DMS153 treated with DMSO at 0.1 percent for 48 hours (cell line): ENCODE measurements at regions not wholly inside any gene's neighbourhood (a gene's known extent, or its start where the extent isn't known, plus 50 kb on each side); places are given as distances from the start of the nearest gene placed in this dataset.
"Not testable (repeated sequence)": the region's sequence is repeated elsewhere in the genome, so short reads cannot be mapped to it uniquely, and the experiment has no call there.

Experiments
- DNase-seq: peaks from one replicate; lab custom pipeline; 2025; ENCODE audit not compliant: unreplicated experiment; lab: John Stamatoyannopoulos, UW

DNA sequence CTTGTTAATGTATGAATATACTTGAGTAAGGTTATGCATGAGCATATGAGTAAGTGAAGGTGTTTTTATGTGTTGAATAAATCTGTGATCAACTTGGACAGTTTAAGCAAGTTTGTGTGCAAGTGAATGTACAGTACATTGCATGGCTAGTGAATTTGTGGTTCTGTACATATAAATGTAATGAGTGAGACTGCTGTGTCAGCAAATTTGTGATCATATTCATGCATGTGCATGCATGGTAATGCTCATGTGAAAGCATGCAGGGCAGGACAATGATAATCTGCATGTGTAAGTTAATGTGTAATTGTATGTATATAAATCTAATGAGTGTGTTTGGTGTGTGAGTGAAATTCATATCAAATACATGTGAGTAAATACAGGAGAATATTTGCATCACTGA lies 188.5 kb downstream of the PWWP3B start:
- DNase-seq: no peak

DNA sequence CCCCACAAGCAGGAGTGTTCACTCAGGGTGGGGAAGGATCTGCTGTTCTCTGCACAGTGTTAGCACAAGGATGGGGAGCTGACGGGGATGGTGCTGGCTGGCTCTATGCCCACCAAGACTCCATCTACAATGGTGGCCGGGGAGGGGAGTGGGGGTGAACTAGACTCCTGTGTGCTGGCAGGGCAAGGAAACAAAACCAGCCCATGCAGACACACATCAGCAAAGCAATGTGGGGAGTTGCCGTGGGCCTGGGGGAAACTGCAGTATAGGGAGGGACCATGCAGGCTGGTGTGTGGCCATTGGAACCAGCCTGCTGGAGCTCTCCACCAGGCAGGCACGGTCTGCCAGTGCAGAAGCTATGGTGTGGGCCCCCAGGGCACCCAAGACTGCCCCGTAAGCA lies 195.1 kb downstream of the PWWP3B start:
- no peak for DNase-seq

DNA sequence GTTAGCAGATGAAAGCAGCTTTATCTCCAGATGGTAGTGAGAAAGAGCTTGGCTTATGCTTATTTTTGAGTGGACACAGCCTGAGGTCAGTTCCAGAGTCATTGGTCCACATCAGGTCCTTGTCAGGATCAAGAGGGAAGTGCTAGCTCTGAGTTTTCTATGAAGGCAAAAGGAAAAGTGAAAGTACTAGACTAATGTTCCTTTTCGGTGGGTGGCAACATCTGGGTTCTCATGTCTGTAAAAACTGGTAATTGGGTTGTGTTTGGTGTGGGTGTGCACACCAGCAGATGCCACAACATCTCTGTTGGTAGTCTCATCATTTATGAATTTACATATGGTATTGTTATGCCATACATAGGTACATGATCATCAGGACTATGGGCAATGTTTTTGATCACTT lies 210.5 kb downstream of the PWWP3B start:
- DNase-seq: no peak

DNA sequence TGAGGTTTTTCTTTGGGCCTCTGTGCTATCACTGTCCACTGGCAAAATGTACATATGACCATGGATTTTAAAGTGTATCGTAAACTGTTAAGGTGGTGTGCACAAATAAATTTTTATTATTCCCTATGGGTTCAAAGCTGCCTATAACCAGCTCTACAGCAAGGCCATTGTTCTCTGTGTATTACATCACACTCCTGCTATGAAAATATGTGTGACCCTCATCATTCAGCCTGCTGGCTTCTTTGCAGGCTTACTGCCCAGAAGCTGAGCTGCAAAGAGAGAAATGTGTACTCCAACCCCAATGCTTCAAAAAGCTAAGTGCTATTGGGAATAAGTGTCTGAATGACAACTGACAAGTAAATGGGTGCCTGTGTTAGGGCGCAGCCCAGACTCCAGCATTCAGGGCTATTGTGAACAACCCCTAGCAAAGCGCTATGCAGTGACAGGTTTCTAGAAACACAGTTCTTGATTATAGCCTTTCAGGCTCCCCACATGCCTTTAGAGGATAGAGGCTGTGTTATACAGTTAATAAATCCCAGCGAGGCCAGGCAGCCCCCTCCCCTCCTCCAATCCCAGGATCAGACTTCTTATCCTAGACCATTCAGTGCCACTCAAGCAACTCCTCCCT lies 220.4 kb upstream of the RADX start:
- DNase-seq: no peak

DNA sequence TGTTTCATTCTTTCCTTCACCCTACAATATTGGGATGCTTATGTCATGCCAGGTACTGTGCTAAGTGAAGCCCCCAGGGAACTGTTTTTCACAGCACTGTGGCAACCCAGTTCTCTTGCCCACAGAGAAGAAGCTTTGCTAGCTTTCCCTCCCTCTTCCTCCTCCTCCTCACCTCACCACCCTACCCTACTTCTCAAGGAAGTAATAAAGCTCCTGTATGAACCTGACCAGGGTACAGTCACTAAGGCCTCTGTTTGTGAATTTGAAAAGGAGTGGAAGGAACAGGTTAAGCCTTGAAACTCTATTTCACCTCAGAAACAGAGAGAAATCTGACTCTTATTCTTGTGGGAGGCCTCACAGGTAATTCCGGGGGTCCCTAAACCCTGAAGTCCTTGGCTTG lies 219.4 kb upstream of the RADX start:
- no peak for DNase-seq

DNA sequence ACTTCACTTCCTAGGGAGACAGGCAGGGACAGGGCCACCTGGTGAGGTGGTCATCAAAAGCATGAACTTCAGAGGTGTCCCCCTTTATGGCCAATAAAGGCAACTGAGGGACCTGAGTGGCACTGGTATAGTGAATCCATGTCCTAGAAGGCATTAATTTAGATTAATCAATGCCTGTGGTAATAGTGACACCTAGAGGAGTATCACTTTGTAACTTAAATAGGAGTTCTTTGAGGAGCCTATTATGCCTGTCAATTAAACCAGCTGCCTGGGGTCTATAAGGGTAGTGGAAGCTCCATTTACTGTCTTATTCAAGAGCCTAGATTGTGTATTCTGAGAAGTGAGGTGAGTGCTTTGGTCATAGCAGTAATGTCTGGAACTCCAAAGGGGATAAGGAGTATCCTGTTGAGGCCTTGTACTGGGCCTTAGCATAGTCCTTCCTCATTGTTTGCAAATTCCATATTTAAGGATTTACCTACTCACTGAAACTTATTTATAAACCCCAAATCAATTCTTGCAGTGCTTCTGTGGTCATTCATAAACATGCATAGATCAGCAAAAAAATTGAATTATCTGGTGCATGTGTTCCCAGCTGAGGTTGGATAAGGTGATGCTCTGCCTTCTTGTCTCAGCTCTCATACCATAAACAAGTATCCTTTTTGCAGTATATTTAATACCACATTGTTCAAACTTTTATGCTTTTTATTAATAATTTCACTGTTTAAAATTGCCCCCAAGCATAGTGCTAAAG lies 213.8 kb upstream of the RADX start:
- DNase-seq: no peak

DNA sequence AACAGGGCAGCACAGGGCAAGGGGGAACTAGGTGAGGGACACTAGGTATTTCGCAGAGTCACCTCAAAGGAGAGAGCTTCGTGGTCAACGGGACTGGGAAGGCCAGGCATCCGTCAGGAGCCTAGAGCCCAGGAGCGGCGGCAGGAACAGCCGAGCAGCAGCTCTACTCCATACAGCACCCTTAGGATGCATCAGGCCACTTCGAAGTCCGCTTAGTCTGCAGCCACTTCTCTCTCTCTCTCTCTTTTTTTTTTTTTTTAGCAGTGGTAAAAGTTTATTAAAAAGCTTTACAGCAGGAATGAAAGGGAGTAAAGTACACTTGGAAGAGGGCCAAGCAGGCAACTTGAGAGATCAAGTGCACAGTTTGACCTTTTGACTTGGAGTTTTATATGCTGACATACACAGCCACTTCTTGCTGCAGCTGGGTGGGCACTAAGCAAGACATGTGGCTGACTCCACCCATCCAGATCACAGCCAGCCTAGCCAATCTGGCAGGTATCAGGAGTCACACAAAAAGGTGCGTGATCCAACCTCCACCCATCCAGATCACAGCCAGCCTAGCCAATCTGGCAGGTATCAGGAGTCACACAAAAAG lies 209.7 kb upstream of the RADX start:
- no peak for DNase-seq

DNA sequence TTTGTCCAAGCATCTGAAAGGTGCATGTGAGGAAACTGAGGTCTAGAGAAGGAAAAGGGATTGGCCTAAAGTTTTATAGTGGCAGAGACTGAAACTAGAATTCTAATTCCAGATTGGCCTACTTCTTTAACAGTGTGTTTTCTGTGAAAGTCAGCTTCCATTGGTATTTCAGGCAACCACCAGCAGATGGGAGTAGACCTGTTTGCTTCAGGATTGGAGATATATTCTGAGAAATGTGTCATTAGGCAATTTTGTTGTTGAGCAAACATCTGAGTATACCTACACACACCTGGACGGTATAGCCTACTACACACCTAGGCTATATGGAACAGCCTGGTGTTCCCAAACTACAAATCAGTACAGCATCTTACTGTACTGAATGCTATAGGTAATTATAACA lies 207.3 kb upstream of the RADX start:
- DNase-seq: no peak

DNA sequence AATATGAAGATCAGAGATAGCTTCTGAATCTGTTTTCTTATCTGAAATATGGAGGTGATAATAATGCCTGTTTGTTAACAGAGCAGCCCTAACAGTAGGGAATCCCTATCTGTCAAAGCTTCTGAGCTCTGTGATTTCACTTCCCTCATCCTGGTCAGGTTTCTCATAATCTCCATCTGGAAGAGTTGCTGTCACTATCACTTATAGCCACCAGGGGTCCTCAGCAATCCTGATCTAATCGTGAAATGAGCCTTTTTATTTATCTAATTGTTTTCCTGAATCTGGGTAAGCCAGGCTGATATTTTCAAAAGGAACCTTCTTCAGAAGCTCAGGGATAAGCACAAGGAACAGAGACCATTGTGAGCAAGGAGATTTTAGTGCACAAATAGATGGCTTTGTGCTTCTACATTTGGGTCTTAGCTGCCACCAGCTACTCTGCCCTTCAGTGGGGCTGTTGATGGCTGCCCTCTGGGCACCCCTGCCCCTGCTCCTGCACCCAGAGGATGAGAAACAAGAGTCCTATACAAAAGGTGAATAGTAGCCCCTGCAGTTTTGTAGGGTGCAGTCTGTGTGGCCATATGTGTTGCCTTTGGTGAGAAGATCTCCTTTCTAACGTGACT lies 196.4 kb upstream of the RADX start:
- peak; percentile 2 for DNase-seq

DNA sequence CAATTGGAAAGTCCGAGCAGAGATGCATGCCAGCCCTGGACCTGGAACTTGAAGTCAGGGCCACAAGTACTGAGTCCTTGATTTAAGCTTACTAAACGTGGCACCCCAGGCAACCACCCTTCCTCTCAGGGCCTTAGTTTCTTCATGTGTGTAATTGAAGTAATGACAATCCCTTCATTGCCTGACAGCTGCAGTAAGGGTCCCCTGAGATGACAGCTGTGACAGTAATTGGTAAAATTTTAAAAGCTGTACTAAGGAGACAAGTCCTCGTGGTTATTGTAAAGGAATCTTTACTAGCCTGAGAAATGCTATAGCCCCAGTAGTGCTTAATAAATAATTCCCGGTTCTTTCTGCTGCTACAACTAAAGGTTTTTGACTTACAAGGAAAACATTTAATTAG lies 175.1 kb upstream of the RADX start:
- no peak for DNase-seq

DNA sequence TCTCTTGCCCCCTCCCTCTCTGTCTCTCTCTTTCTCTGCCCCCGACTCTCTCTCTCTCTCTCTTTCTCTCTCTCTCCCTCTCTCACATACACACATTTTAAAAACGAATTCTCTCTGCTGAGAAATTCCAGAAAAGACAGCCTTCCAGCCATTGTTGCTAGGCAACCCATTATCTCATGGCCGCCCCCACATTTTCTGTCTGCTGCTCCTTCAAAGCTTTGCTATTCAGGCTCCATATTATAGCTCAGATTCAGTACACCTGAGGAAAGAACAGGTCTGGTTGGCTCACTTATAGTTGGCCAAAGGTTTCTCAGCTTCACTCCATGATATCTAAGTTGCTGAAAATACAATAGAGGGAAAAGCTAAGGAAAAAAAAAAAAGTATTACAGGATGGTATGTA lies 174.4 kb upstream of the RADX start:
- no peak for DNase-seq

DNA sequence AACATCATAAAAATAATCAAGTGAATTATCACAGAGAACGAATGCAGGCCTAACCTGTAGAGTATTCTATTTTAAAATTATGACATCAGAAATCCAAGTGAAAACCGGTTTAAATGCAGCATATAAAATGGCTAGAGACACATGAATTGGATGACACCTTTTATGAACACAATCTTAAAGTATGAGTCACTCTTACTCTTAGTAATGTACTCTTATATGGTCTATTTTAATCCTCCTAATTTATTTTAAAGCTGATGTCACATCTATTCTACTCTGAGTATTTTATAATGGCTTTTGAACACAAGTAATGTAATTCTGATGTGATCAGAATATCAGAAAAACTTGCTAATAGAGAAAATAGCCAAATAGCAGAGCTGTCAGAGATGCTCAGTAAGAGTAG lies 161.4 kb upstream of the RADX start:
- no peak for DNase-seq

DNA sequence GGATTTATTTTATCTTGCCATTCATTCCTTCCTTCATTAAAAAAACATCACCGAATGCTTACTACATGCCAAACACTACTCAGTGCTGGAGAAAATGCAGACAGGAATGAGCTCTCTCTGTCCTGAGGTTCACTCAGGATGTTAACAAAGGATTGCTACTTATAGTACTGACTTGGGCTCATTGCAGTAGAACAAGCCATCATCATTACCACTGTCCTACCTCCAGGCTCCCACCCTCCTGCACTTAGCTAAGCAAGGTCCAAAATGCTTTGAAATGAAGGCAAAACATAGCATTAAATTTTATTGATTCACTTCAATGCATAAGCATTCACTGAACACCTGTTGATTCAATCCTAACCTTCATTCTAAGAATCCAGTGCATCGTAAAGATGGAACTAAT lies 159.8 kb upstream of the RADX start:
- no peak for DNase-seq

DNA sequence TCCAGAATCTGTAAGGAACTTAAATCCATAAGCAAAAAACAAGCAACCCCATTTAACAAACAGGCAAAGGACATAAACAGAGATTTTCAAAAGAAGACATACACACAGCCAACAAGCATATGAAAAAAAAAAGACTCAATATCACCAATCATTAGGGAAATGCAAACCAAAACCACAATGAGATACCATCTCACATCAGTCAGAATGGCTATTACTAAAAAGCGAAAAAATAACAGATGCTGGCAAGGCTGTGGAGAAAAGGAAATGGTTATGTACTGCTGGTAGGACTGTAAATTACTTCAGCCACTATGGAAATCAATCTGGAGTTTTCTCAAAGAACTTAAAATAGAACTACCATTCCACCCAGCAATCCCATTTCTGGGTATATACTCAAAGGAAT lies 156.8 kb upstream of the RADX start:
- no peak for DNase-seq

DNA sequence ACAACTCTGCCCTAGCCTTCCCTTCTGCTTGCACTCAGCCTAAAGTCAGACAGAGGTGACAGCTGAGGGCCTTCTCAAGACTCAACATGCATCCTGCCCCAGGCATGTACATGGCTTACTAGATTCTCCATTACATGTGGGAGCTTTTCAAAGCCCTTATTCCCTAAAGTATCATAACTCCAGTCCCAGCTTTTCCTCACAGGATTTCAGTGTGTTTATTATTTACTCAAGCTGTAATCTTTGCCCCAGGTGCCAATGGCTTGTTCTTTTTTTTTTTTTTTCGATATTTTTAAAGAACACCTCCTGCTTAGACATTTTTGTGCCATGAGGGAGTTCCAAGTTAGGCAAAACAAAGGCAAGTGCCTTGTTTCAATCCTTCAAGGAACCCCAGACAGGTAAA lies 154.0 kb upstream of the RADX start:
- DNase-seq: no peak

DNA sequence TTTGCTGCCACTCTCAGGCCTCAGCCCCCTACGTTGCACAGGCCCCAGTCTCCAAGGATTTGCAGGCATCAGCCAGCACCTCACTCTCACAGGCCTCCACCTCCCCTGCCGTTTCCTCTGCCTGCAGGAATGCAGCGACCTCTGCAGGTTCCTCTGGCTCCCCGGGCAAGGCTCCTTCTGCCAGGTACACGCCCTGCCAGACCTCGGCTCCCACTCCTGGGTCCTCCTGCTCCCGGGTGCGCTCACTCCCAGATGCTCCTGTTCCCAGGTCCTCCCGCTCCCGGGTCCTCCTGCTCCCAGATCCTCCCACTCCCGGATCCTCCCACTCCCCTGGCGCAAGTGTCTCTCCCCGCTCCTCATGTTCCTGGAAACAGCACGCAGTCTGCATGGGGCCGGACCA lies 144.4 kb upstream of the RADX start:
- no peak for DNase-seq

DNA sequence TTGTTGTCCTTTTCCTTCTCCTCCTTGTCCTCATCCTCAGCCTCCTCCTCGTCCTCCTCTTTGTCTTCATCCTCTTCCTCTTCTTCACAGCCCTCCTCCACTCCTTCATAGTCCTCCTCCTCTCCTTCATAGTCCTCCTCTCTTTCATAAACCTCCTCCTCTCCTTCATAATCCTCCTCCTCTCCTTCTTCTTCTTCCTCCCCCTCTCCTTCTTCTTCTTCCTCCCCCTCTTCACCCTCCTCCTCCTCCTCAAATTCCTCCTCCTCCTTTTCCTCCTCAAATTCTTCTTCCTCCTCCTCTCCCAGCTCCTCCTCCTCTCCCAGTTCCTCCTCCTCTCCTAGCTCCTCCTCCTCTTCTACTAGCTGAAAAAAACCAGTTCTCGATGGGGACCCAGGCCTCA lies 143.8 kb upstream of the RADX start:
- no peak for DNase-seq

DNA sequence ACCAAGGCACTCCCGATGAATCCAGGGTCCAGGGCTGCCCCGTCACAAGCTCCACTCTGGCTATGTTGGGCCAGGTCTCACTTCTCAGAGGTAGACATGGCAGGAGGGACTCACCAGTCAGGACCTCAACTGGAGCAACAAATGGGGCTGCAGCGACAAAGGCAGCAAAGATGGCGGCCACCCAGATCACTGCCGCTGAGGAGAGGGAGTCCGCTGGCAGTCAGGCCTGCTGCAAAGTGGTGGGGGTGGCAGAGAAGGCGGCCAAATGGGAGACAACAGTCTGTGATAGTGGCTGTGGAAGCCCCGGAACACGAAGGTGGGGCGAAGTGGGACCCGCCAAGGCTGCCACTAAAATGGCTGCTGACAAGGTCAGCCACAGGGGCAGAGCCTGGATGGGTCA lies 143.3 kb upstream of the RADX start:
- DNase-seq: no peak

DNA sequence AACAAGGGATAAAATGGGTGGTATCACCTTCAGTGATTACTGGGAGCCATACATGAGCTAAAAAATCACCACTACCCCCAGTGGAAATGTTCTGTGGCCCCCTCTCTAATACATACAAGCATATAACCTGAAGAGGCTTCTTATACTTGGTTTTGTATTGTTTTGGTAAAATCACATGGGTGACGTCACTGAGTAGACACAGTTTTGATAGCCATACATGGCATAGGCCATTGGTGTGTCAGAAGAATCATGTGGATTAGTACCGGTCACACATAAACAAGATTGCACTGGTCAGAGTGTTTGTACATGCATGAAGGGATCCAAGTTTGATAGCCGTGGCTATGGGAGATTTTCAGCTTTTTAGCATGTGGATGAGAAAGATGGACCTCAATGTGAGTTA lies 131.9 kb upstream of the RADX start:
- no peak for DNase-seq

DNA sequence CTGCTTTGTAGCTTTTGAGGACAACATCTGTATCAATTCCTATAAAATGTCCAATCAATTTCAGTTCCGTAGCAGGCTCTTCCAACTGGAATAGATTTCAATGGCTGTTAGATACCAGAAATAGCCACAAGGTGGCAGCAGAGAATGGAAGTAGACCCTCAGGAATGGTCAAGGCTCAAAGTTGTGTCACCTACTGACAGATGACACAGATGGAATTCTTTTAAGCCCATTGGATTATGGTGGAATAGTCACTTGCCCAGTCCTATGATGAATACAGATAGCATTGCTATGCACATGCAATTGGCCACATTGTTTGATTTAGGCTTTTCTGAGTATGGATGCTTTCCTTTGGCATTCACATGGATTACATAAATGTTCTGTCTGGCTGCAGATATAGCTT lies 130.4 kb upstream of the RADX start:
- DNase-seq: no peak

DNA sequence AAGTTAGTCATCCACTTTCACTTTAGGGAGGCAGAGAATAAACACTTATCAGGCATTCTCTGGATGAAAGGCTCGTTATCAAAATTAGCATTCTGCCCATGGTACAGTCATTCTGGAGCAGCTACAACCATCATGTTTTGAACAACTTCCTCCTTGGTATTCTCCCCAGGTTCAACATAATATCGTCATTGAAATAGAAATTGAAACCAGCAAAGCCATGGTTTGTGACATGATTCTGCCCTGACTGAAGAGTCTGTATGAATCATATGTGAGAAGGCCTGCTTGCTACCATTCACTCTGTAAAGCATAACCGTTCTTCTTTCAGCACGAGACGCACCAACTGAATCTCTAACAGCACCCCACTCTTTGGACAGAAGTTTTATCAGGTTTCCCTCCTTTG lies 127.5 kb upstream of the RADX start:
- DNase-seq: no peak

DNA sequence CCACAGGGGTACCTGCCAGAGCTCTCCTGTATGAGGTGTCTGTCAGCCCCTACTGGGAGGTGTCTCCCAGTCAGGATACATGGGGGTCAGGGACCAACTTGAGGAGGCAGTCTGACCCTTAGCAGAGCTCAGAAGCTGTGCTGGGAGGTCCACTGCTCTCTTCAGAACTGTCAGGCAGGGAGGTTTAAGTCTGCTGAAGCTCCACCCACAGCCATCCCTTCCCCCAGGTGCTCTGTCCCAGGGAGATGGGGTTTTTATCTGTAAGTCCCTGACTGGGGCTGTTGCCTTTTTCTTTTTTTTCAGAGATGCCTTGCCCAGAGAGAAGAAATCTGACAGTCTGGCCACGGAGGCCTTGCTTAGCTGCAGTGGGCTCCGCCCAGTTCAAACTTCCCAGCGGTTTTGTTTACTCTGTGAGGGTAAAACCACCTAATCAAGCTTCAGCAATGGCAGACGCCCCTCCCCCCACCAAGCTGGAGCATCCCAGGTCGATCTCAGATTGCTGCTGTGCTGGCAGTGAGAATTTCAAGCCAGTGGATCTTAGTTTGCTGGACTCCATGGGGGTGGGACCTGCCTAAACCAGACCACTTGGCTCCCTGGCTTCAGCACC lies 118.5 kb upstream of the RADX start:
- DNase-seq: not testable (repeated sequence)
